ENCODE measurements at regions not wholly inside any gene's neighbourhood (a gene's known extent, or its start where the extent isn't known, plus 50 kb on each side); places are given as distances from the start of the nearest gene placed in this dataset.

GRCh38 chr4:1472911-1473518 lies 66.8 kb upstream of the NKX1-1 start:
- no peak for DNase-seq

- no peak for DNase-seq
Measured at GRCh38 chr4:1472148-1472797, 66.0 kb upstream of the NKX1-1 start.

GRCh38 chr4:1471443-1472147 lies 65.4 kb upstream of the NKX1-1 start:
- no peak for DNase-seq

- no peak for DNase-seq
Measured at GRCh38 chr4:1470816-1471442, 64.7 kb upstream of the NKX1-1 start.

GRCh38 chr4:1470393-1470670 lies 64.1 kb upstream of the NKX1-1 start:
- no peak for DNase-seq

GRCh38 chr4:1469607-1470392 lies 63.6 kb upstream of the NKX1-1 start:
- no peak for DNase-seq

GRCh38 chr4:1469043-1469442 lies 62.8 kb upstream of the NKX1-1 start:
- no peak for DNase-seq

GRCh38 chr4:1467581-1468458 lies 61.6 kb upstream of the NKX1-1 start:
- DNase-seq = no peak

GRCh38 chr4:1466863-1467165 lies 60.6 kb upstream of the NKX1-1 start:
- no peak for DNase-seq

GRCh38 chr4:1466034-1466862 lies 60.0 kb upstream of the NKX1-1 start:
- no peak for DNase-seq

- no peak for DNase-seq
Measured at GRCh38 chr4:1465173-1466033, 59.2 kb upstream of the NKX1-1 start.

GRCh38 chr4:1464581-1465171 lies 58.4 kb upstream of the NKX1-1 start:
- DNase-seq = no peak

GRCh38 chr4:1463927-1464540 lies 57.8 kb upstream of the NKX1-1 start:
- DNase-seq = no peak

GRCh38 chr4:1463088-1463926 lies 57.1 kb upstream of the NKX1-1 start:
- no peak for DNase-seq

- DNase-seq = no peak
Measured at GRCh38 chr4:1462768-1463075, 56.5 kb upstream of the NKX1-1 start.

GRCh38 chr4:1462009-1462767 lies 55.9 kb upstream of the NKX1-1 start:
- no peak for DNase-seq

- DNase-seq = no peak
Measured at GRCh38 chr4:1460967-1461868, 55.0 kb upstream of the NKX1-1 start.
